ENCODE measurements at regions not wholly inside any gene's neighbourhood (a gene's known extent, or its start where the extent isn't known, plus 50 kb on each side); places are given as distances from the start of the nearest gene placed in this dataset.

GRCh38 chr16:80038566-80038965 lies 438.0 kb upstream of the MAF start:
- POLR2A ChIA-PET = no interaction called here
- CTCF ChIA-PET = no interaction called here
- Histone ChIP-seq H3K27ac (ENCODE audit: low read depth, low read length) (no peak overlapping the region), H3K4me3 (ENCODE audit: low read depth, low read length) (no peak overlapping the region), H3K27me3 (ENCODE audit: control insufficient read depth, insufficient read depth, low read length) (no peaks in the 10 kb centered on the region), H3K9me3 (ENCODE audit: control insufficient read depth, insufficient read depth, low read length) (no peaks in the 10 kb centered on the region)
- no peak for DNase-seq (ENCODE audit: low read depth, low spot score)
- no peak for TF ChIP-seq CTCF (IDR thresholded peaks at IDR 0.05; ENCODE audit: low read depth, low read length)

DNA sequence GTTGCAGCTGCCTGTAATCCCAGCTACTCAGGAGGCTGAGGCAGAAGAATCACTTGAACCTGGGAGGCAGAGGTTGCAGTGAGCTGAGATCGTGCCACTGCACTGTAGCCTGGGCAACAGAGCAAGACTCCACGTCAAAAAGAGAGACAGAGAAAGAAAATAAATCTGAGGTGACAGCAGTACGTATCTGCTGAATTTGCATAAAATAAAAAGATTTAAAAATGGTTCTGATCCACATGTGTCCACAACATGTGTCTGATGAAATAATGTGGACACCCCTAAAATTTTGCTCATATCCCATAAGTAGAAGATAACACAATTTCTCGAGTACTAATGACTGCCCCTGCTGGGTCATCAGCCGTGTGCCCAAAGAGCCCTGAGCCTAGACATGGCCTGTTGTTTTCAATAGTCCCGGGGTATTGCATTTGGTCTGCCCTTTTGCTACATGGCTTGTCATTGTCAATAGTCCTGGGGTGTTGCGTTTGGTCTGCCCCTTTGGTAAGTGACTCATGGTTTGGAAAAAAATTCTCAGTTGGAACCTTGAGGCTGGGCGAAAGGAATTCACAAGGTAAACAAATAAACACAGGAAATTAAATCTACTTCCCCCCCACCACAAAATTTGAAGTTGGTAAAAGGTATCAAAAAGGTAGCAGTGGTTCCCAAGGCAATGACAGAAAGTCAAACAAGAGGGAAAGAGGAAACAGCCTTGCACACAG lies 434.6 kb upstream of the MAF start:
- no peaks in the 10 kb centered on the region for H3K9me3 ChIP-seq (ENCODE audit: control insufficient read depth, insufficient read depth, low read length)
- ChIA-PET CTCF (no interaction called here), POLR2A (no interaction called here)
- no peak overlapping the region for H3K27ac ChIP-seq (ENCODE audit: low read depth, low read length)
- H3K4me3 ChIP-seq (ENCODE audit: low read depth, low read length) = no peak overlapping the region
- H3K27me3 ChIP-seq (ENCODE audit: control insufficient read depth, insufficient read depth, low read length) = no peaks in the 10 kb centered on the region
- TF ChIP-seq CTCF (IDR thresholded peaks at IDR 0.05; ENCODE audit: low read depth, low read length) = no peak
- no peak for DNase-seq (ENCODE audit: low read depth, low spot score)

DNA sequence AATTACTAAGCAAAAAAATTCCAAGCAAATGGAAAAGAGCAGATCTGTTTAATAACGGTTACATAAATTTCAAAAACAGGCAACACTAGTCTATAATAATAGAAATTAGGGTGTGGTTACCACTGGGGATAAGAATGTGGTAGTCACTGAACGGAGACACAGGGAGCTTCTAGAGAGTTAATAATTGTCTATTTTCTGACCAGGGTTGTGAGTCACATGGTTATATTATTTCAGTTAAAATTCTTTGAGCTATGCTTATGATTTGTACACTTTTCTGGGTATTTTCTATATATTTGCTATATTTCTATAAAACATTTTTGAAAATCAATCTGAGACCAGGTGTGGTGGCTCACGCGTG lies 433.9 kb upstream of the MAF start:
- TF ChIP-seq CTCF (IDR thresholded peaks at IDR 0.05; ENCODE audit: low read depth, low read length) = no peak
- Histone ChIP-seq H3K27me3 (ENCODE audit: control insufficient read depth, insufficient read depth, low read length) (no peaks in the 10 kb centered on the region), H3K4me3 (ENCODE audit: low read depth, low read length) (no peak overlapping the region), H3K9me3 (ENCODE audit: control insufficient read depth, insufficient read depth, low read length) (no peaks in the 10 kb centered on the region), H3K27ac (ENCODE audit: low read depth, low read length) (no peak overlapping the region)
- ChIA-PET POLR2A (no interaction called here), CTCF (no interaction called here)
- DNase-seq (ENCODE audit: low read depth, low spot score) = no peak

- CTCF ChIA-PET = interaction anchor here (1.2 kb wide), 1 partner anchor 37 kb away, joined by 3 read pairs; no protein-coding TSS in a partner anchor
- no peak overlapping the region for H3K4me3 ChIP-seq (ENCODE audit: low read depth, low read length)
- no peaks in the 10 kb centered on the region for H3K9me3 ChIP-seq (ENCODE audit: control insufficient read depth, insufficient read depth, low read length)
- H3K27me3 ChIP-seq (ENCODE audit: control insufficient read depth, insufficient read depth, low read length) = no peaks in the 10 kb centered on the region
- no peak overlapping the region for H3K27ac ChIP-seq (ENCODE audit: low read depth, low read length)
- no peak for TF ChIP-seq CTCF (IDR thresholded peaks at IDR 0.05; ENCODE audit: low read depth, low read length)
- POLR2A ChIA-PET = no interaction called here
- DNase-seq (ENCODE audit: low read depth, low spot score) = no peak
These were observed 433.4 kb upstream of the MAF start for GRCh38 chr16:80033783-80034468.

- ChIA-PET POLR2A (no interaction called here), CTCF (no interaction called here)
- TF ChIP-seq CTCF (IDR thresholded peaks at IDR 0.05; ENCODE audit: low read depth, low read length) = no peak
- no peak overlapping the region for H3K27ac ChIP-seq (ENCODE audit: low read depth, low read length)
- H3K4me3 ChIP-seq (ENCODE audit: low read depth, low read length) = no peak overlapping the region
- no peaks in the 10 kb centered on the region for H3K9me3 ChIP-seq (ENCODE audit: control insufficient read depth, insufficient read depth, low read length)
- H3K27me3 ChIP-seq (ENCODE audit: control insufficient read depth, insufficient read depth, low read length) = no peaks in the 10 kb centered on the region
- no peak for DNase-seq (ENCODE audit: low read depth, low spot score)
These were observed 429.4 kb upstream of the MAF start for GRCh38 chr16:80029761-80030481.
